Glutamatergic neuron (in vitro differentiated cells): ENCODE measurements at regions not wholly inside any gene's neighbourhood (a gene's known extent, or its start where the extent isn't known, plus 50 kb on each side); places are given as distances from the start of the nearest gene placed in this dataset.

Experiments used
- DNase-seq: peaks from one replicate; pipeline ENCODE4 v3.0.0; 2022
- H3K27ac Mint-ChIP-seq: one replicate; pipeline ENCODE4 v1.8.0; 2020; ENCODE audit warnings: mild to moderate bottlenecking, mixed read lengths, inconsistent platforms; ENCODE audit not compliant: unreplicated experiment
- H3K27me3 Mint-ChIP-seq: one replicate; pipeline ENCODE4 v1.8.0; 2020; ENCODE audit warnings: mild to moderate bottlenecking, moderate library complexity, mixed read lengths, inconsistent platforms; ENCODE audit not compliant: unreplicated experiment
- H3K36me3 Mint-ChIP-seq: one replicate; pipeline ENCODE4 v1.8.0; 2020; ENCODE audit warnings: mild to moderate bottlenecking, mixed read lengths, inconsistent platforms; ENCODE audit not compliant: unreplicated experiment
- H3K4me1 Mint-ChIP-seq: one replicate; pipeline ENCODE4 v1.8.0; 2020; ENCODE audit warnings: mild to moderate bottlenecking, low read depth, mixed read lengths, inconsistent platforms; ENCODE audit not compliant: unreplicated experiment
- H3K4me3 Mint-ChIP-seq: one replicate; pipeline ENCODE4 v1.8.0; 2020; ENCODE audit warnings: mild to moderate bottlenecking, mixed read lengths, inconsistent platforms; ENCODE audit not compliant: unreplicated experiment
- H3K9me3 Mint-ChIP-seq: one replicate; pipeline ENCODE4 v1.8.0; 2020; ENCODE audit warnings: mild to moderate bottlenecking, moderate library complexity, mixed read lengths, inconsistent platforms; ENCODE audit not compliant: unreplicated experiment
- TF ChIP-seq, protein P1 (sequence below): fragments of 200-600 bp; sonication (generic); IDR thresholded peaks from one replicate; pipeline ENCODE4 v1.5.0; 2021; ENCODE audit not compliant: partially characterized antibody, unreplicated experiment

GRCh38 chr1:184298440-184299405, 88.1 kb upstream of the C1orf21 start:
- H3K4me1 Mint-ChIP-seq = peaks cover 24% of the 10 kb centered on the region
- peak overlapping the region; percentile 79 for H3K4me3 Mint-ChIP-seq
- H3K27ac Mint-ChIP-seq = peak overlapping the region; percentile 84
- peaks cover 13% of the 10 kb centered on the region for H3K36me3 Mint-ChIP-seq
- peaks cover 8% of the 10 kb centered on the region for H3K9me3 Mint-ChIP-seq
- TF ChIP-seq, protein P1, sequence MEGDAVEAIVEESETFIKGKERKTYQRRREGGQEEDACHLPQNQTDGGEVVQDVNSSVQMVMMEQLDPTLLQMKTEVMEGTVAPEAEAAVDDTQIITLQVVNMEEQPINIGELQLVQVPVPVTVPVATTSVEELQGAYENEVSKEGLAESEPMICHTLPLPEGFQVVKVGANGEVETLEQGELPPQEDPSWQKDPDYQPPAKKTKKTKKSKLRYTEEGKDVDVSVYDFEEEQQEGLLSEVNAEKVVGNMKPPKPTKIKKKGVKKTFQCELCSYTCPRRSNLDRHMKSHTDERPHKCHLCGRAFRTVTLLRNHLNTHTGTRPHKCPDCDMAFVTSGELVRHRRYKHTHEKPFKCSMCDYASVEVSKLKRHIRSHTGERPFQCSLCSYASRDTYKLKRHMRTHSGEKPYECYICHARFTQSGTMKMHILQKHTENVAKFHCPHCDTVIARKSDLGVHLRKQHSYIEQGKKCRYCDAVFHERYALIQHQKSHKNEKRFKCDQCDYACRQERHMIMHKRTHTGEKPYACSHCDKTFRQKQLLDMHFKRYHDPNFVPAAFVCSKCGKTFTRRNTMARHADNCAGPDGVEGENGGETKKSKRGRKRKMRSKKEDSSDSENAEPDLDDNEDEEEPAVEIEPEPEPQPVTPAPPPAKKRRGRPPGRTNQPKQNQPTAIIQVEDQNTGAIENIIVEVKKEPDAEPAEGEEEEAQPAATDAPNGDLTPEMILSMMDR = no peak
- H3K27me3 Mint-ChIP-seq = peaks cover 4% of the 10 kb centered on the region
- DNase-seq = peak; percentile 52

- DNase-seq = no peak
- Mint-ChIP-seq H3K27me3 (peaks cover 4% of the 10 kb centered on the region), H3K9me3 (peaks cover 8% of the 10 kb centered on the region), H3K4me1 (peaks cover 24% of the 10 kb centered on the region), H3K27ac (peak overlapping the region; percentile 22), H3K36me3 (peaks cover 16% of the 10 kb centered on the region), H3K4me3 (peak overlapping the region; percentile 79)
- TF ChIP-seq, protein P1 = no peak
Observed at GRCh38 chr1:184299406-184299790, 87.4 kb upstream of the C1orf21 start.

- Mint-ChIP-seq H3K4me1 (peaks cover 24% of the 10 kb centered on the region), H3K4me3 (peak overlapping the region; percentile 27), H3K36me3 (peaks cover 16% of the 10 kb centered on the region), H3K27me3 (peaks cover 4% of the 10 kb centered on the region), H3K9me3 (peaks cover 8% of the 10 kb centered on the region), H3K27ac (peak overlapping the region; percentile 35)
- no peak for DNase-seq
- TF ChIP-seq, protein P1 = no peak
Observed at GRCh38 chr1:184299796-184300195, 87.0 kb upstream of the C1orf21 start.

DNA sequence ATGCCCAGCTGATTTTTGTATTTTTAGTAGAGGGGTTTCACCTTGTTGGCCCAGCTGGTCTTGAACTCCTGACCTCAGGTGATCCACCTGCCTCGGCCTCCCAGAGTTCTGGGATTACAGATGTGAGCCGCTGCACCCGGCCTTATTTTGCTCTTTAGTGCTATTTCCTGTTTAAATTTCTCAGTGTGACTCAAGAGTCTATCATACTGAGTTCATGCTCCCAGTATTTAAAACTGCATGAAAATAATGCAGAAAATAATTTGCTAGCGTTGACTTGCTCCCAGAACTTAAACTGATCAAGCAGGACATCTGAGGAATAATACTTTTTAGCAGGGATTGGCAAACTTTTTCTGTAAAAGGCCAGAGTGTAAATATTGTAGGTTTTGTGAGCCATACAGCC, 86.4 kb upstream of the C1orf21 start:
- H3K27ac Mint-ChIP-seq = no peak overlapping the region
- TF ChIP-seq, protein P1 = no peak
- H3K4me3 Mint-ChIP-seq = no peak overlapping the region
- H3K36me3 Mint-ChIP-seq = peaks cover 16% of the 10 kb centered on the region
- no peak for DNase-seq
- peaks cover 4% of the 10 kb centered on the region for H3K27me3 Mint-ChIP-seq
- peaks cover 24% of the 10 kb centered on the region for H3K4me1 Mint-ChIP-seq
- peaks cover 8% of the 10 kb centered on the region for H3K9me3 Mint-ChIP-seq

GRCh38 chr1:184301227-184301626, 85.6 kb upstream of the C1orf21 start:
- no peak for DNase-seq
- H3K36me3 Mint-ChIP-seq = peaks cover 16% of the 10 kb centered on the region
- H3K4me1 Mint-ChIP-seq = peaks cover 24% of the 10 kb centered on the region
- TF ChIP-seq, protein P1 = no peak
- H3K4me3 Mint-ChIP-seq = no peak overlapping the region
- peaks cover 4% of the 10 kb centered on the region for H3K27me3 Mint-ChIP-seq
- H3K9me3 Mint-ChIP-seq = peaks cover 8% of the 10 kb centered on the region
- no peak overlapping the region for H3K27ac Mint-ChIP-seq
